Choroid plexus epithelial cell (primary cell): ENCODE measurements at regions not wholly inside any gene's neighbourhood (a gene's known extent, or its start where the extent isn't known, plus 50 kb on each side); places are given as distances from the start of the nearest gene placed in this dataset.
"Not testable (repeated sequence)": the region's sequence is repeated elsewhere in the genome, so short reads cannot be mapped to it uniquely, and the experiment has no call there.

Source experiments
- DNase-seq: peaks from one replicate; pipeline ENCODE4 v3.0.0-alpha.2; 2010; ENCODE audit warnings: low read depth
- H3K4me3 ChIP-seq: 2 replicates; pipeline ENCODE4 v1.5.1; 2011; ENCODE audit warnings: low read depth, mild to moderate bottlenecking, control low read depth, low read length, moderate library complexity
- TF ChIP-seq, protein P1 (sequence below): conservative IDR thresholded peaks from 2 replicates; pipeline ENCODE4 v1.5.1; 2011; ENCODE audit warnings: low read depth, mild to moderate bottlenecking, control low read depth, inconsistent platforms, low read length, moderate library complexity

DNA sequence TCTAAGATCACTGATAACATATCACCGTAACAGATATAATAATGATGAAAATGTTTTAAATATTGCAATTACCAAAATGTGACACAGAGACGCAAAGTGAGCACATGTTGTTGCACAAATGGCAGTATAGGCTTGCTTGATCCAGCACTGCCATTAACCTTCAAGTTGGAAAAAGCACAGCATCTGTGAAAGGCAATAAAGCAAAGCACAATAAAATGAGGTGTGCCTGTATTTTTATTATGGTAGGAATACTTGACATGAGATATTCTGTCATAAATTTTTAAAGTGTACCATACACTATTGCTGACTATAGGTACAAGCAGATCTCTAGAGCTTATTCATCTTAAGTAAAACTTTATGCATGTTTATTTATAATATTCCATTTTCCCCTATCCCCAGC lies 312.2 kb downstream of the PTH2R start:
- no peak overlapping the region for H3K4me3 ChIP-seq
- DNase-seq: no peak
- TF ChIP-seq, protein P1, sequence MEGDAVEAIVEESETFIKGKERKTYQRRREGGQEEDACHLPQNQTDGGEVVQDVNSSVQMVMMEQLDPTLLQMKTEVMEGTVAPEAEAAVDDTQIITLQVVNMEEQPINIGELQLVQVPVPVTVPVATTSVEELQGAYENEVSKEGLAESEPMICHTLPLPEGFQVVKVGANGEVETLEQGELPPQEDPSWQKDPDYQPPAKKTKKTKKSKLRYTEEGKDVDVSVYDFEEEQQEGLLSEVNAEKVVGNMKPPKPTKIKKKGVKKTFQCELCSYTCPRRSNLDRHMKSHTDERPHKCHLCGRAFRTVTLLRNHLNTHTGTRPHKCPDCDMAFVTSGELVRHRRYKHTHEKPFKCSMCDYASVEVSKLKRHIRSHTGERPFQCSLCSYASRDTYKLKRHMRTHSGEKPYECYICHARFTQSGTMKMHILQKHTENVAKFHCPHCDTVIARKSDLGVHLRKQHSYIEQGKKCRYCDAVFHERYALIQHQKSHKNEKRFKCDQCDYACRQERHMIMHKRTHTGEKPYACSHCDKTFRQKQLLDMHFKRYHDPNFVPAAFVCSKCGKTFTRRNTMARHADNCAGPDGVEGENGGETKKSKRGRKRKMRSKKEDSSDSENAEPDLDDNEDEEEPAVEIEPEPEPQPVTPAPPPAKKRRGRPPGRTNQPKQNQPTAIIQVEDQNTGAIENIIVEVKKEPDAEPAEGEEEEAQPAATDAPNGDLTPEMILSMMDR: no peak

DNA sequence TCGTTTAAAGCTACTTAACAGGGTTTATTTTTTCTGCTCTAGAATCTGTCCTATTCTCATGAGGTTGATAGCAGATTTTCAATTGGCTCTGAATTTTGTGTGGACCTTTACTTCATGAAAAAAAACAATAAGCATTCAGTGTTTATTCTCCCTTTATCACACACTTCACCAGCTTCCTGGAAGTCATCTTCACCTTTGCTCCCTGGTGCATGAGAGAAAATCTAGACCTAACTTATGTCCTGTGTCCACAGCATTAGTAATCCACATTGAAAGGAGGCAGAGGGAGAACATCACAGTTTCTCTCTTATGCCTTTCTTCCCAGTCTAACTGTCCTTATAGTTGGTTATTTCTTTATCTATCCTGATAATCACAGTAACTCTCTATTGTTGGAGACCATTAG lies 316.1 kb downstream of the PTH2R start:
- no peak overlapping the region for H3K4me3 ChIP-seq

DNA sequence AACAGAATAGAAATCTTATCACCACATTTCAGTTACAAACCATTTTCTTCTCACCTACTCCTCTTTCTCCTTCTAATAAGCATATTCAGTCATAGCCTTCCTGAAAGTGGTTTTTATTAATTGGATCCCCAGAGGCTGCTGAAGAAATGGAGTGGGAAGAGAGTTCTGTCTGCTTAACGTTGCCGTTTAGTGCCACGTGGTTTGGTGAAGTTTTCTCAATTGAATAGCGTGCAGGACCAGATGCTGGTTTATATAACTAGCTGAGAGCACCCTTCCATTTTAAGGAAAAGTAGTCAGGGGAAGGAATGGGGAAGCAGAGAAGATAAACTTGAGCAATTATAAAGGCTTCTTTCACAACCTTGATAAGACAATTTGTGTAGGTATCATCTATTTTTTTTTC lies 318.7 kb downstream of the PTH2R start:
- no peak overlapping the region for H3K4me3 ChIP-seq
- TF ChIP-seq, protein P1: no peak
- no peak for DNase-seq

More for the DNA sequence above, 316.1 kb downstream of the PTH2R start:
- TF ChIP-seq, protein P1: no peak
- DNase-seq: no peak

DNA sequence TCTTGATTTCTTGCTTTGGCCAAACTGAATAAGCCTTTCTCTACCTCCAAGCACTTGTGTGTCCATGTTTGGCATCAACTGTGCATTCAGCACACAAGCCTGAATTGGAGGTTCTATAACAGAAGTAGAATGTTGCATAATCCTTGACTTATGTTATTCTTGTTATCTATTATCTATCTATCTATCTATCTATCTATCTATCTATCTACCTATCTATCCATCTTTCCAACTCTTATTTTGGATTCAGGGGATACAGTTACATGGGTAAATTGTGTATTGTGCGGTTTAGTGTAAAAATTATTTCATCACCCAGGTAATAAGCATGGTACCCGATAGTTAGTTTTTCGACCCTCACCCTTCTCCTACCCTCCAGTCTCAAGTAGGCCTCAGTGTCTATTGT lies 319.6 kb downstream of the PTH2R start:
- TF ChIP-seq, protein P1: no peak
- DNase-seq: no peak
- no peak overlapping the region for H3K4me3 ChIP-seq

DNA sequence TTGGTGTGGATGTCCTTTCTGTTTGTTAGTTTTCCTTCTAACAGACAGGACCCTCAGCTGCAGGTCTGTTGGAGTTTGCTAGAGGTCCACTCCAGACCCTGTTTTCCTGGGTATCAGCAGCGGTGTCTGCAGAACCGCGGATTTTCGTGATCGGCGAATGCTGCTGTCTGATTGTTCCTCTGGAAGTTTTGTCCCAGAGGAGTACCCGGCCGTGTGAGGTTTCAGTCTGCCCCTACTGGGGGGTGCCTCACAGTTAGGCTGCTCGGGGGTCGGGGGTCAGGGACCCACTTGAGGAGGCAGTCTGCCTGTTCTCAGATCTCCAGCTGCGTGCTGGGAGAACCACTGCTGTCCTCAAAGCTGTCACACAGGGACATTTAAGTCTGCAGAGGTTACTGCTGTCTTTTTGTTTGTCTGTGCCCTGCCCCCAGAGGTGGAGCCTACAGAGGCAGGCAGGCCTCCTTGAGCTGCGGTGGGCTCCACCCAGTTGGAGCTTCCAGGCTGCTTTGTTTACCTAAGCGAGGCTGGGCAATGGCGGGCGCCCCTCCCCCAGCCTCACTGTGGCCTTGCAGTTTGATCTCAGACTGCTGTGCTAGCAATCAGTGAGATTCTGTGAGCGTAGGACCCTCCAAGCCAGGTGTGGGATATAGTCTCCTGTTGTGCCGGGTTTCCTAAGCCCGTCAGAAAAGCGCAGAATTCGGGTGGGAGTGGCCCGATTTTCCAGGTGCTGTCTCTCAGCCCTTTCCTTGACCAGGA lies 345.2 kb downstream of the PTH2R start:
- not testable (repeated sequence) for H3K4me3 ChIP-seq, DNase-seq

DNA sequence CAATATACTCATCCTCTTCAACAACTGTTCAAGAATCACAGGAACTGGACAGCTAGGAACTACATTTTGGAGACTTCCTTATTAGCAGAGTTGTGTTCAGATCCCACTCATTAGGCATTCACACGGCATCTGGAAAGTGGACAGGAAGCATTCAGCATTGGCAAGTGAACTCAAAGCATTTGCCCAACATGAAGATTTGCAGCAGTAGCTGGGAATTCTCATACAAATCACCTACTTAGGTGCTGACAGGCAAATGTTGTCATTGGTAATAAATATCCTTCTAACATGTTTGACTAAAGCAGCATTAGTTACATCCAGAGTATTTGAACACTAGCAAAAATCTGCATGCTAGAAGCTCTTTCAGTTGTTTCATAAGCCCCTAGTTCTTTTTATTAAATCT lies 350.8 kb downstream of the PTH2R start:
- H3K4me3 ChIP-seq: no peak overlapping the region
- DNase-seq: no peak
- TF ChIP-seq, protein P1: no peak

DNA sequence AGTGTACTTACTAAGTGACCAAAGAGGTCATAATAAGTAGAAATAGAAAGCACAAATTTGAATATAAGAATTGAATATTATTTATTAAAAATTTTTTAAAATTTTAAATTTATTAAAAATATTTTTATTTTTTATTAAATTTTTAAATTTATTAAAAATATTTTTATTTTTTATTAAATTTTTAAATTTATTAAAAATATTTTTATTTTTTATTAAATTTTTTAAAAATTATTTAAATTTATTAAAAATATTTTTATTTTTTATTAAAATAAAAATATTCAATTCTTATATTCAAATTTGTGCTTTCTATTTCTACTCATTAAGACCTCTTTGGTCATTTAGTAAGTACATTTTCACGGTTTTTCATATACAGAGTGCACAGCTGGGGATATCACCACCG lies 366.5 kb downstream of the PTH2R start:
- DNase-seq, H3K4me3 ChIP-seq: not testable (repeated sequence)

DNA sequence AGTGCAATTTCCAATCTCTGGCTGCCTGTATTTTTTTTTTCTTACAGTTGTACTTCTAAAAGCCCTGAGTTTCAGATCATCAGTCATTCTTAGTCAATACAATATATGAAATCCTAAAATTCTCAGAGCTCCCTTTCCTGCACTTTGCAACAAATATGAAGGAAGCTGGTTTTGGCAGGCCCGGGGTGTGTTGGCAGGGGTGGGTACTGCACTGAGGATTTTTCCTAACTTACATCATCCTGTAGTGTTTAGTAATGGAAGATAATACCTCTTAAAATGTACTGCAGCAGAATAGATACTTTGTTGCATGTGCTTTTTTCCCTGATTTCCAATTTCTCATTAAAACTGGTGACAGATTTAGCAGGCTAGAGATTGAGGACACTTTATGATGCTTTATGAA lies 374.6 kb downstream of the PTH2R start:
- no peak for DNase-seq
- no peak overlapping the region for H3K4me3 ChIP-seq
- TF ChIP-seq, protein P1: no peak
